Gastrocnemius medialis (tissue), 4 donors: ENCODE measurements at regions not wholly inside any gene's neighbourhood (a gene's known extent, or its start where the extent isn't known, plus 50 kb on each side); places are given as distances from the start of the nearest gene placed in this dataset.

Experiments used
- POLR2A ChIP-seq, 2 donors: fragments of 450-650 bp; IDR thresholded peaks; one replicate each; pipeline ENCODE4 v1.6.1; 2017; ENCODE audit warnings: antibody characterized with exemption in 2 of 2, mild to moderate bottlenecking in 2 of 2, moderate library complexity in 2 of 2
- TF ChIP-seq, protein P1 (sequence below), 5 experiments: fragments of 450-650 bp in 3 of 5; fragments of 200-600 bp in 2 of 5; sonication (generic) in 2 of 5; IDR thresholded peaks in 4 of 5; conservative IDR thresholded peaks in 1 of 5; 1 replicate in 4 of 5; 2 replicates in 1 of 5; pipeline ENCODE4 v1.5.1; 2016 to 2019; ENCODE audit warnings: antibody characterized with exemption in 5 of 5, mild to moderate bottlenecking in 3 of 5, moderate library complexity in 3 of 5

- TF ChIP-seq, protein P1, sequence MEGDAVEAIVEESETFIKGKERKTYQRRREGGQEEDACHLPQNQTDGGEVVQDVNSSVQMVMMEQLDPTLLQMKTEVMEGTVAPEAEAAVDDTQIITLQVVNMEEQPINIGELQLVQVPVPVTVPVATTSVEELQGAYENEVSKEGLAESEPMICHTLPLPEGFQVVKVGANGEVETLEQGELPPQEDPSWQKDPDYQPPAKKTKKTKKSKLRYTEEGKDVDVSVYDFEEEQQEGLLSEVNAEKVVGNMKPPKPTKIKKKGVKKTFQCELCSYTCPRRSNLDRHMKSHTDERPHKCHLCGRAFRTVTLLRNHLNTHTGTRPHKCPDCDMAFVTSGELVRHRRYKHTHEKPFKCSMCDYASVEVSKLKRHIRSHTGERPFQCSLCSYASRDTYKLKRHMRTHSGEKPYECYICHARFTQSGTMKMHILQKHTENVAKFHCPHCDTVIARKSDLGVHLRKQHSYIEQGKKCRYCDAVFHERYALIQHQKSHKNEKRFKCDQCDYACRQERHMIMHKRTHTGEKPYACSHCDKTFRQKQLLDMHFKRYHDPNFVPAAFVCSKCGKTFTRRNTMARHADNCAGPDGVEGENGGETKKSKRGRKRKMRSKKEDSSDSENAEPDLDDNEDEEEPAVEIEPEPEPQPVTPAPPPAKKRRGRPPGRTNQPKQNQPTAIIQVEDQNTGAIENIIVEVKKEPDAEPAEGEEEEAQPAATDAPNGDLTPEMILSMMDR (IDR thresholded peaks at IDR 0.05 in 4 of 5, conservative IDR thresholded peaks at IDR 0.05 in 1 of 5): no peak
- no peak for TF ChIP-seq POLR2A (IDR thresholded peaks at IDR 0.05)
Measured at GRCh38 chr17:55587608-55588139, 76.4 kb upstream of the SMIM36 start.
